ENCODE measurements at regions not wholly inside any gene's neighbourhood (a gene's known extent, or its start where the extent isn't known, plus 50 kb on each side); places are given as distances from the start of the nearest gene placed in this dataset.

DNA sequence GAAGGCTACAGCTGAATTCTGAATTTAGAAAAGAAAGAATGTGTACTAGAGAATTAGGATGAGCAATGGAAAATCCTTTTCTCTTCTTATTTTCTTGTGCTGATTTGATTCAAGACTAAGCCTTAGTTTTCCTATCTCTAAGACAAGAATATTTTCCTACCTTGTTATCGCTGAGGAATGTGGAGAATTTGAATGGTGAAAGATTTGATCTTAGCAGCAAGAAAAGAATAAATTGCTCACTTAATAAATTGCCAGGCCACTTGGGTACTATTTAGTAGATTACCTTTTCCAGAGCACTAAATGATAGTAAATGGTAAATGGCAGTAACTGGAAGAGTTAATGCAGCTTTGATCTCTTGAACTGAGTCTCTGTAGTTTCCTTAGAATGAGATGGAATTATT lies 145.7 kb upstream of the MEIS2 start:
- no peak for TF ChIP-seq POLR2A (IDR thresholded peaks at IDR 0.05)
- TF ChIP-seq, protein P1, sequence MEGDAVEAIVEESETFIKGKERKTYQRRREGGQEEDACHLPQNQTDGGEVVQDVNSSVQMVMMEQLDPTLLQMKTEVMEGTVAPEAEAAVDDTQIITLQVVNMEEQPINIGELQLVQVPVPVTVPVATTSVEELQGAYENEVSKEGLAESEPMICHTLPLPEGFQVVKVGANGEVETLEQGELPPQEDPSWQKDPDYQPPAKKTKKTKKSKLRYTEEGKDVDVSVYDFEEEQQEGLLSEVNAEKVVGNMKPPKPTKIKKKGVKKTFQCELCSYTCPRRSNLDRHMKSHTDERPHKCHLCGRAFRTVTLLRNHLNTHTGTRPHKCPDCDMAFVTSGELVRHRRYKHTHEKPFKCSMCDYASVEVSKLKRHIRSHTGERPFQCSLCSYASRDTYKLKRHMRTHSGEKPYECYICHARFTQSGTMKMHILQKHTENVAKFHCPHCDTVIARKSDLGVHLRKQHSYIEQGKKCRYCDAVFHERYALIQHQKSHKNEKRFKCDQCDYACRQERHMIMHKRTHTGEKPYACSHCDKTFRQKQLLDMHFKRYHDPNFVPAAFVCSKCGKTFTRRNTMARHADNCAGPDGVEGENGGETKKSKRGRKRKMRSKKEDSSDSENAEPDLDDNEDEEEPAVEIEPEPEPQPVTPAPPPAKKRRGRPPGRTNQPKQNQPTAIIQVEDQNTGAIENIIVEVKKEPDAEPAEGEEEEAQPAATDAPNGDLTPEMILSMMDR (IDR thresholded peaks at IDR 0.05): no peak
- TF ChIP-seq POLR2AphosphoS5 (IDR thresholded peaks at IDR 0.05): no peak
- no peak for TF ChIP-seq EP300 (IDR thresholded peaks at IDR 0.05)
